GM12878 (cell line): ENCODE measurements at regions not wholly inside any gene's neighbourhood (a gene's known extent, or its start where the extent isn't known, plus 50 kb on each side); places are given as distances from the start of the nearest gene placed in this dataset.

Experiments used
- ATAC-seq: fragments of 200-7000 bp; cut with Tn5 transposase; 3 replicates; pipeline ENCODE4 v1.9.1; 2020; ENCODE audit warnings: mild to moderate bottlenecking, moderate library complexity
- BruUV-seq: library from RNA; stranded (reverse); fragments of 400-500 nt; replicated peaks from 2 replicates; lab custom pipeline; 2021; lab: Mats Ljungman, UMichigan
- CTCF ChIA-PET: fragments of 300-600 bp; sonication (Branson Sonifier 250); formaldehyde crosslinking; extraction: SDS; loops from one replicate; lab custom pipeline; 2021; ENCODE audit warnings: inconsistent platforms; lab: Yijun Ruan, JAX
- POLR2A ChIA-PET: fragments of 350-600 bp; formaldehyde crosslinking; extraction: SDS; loops from one replicate; lab custom pipeline; 2021; ENCODE audit warnings: inconsistent platforms; lab: Charles Lee
- RAD21 ChIA-PET: fragments of 300-600 bp; sonication (Branson Sonifier 250); formaldehyde crosslinking; loops from one replicate; lab custom pipeline; 2023; ENCODE audit warnings: antibody characterized with exemption; ENCODE audit not compliant: unreplicated experiment; lab: Charles Lee
- SMC1A ChIA-PET: fragments of 300-600 bp; sonication (Branson Sonifier 250); formaldehyde crosslinking; loops from one replicate; lab custom pipeline; 2023; ENCODE audit not compliant: unreplicated experiment, uncharacterized antibody; lab: Charles Lee
- DNase-seq: peaks from one replicate; pipeline ENCODE4 v3.0.0-alpha.2; 2011; ENCODE audit warnings: low read depth, low spot score
- FAIRE-seq: peaks from 3 replicates; lab custom pipeline; 2011; peaks lifted over from hg19 to GRCh38; lab: Jason Lieb, UNC
- H2AFZ ChIP-seq: 2 replicates; pipeline ENCODE4 v1.6.0; 2011; ENCODE audit warnings: low read depth, low read length, control low read depth; ENCODE audit not compliant: control insufficient read depth
- H3K27ac ChIP-seq: 2 replicates; pipeline ENCODE4 v1.5.1; 2011; ENCODE audit warnings: control low read depth; ENCODE audit not compliant: control insufficient read depth, insufficient read depth
- H3K27me3 ChIP-seq, 2 experiments: replicated peaks in 1 of 2; 2 replicates each; pipeline versions ENCODE4 v1.6.0 to v1.6.1; 2011; ENCODE audit warnings: low read length in 1 of 2; ENCODE audit not compliant: control insufficient read depth in 2 of 2, insufficient read depth in 2 of 2
- H3K36me3 ChIP-seq, 2 experiments: 2 replicates each; pipeline ENCODE4 v1.5.1; 2011; ENCODE audit warnings: low read length in 1 of 2; ENCODE audit not compliant: control insufficient read depth in 2 of 2, insufficient read depth in 2 of 2
- H3K4me1 ChIP-seq: 2 replicates; pipeline ENCODE4 v1.6.1; 2011; ENCODE audit warnings: mild to moderate bottlenecking, low read length, moderate library complexity, mixed read lengths; ENCODE audit not compliant: control insufficient read depth, insufficient read depth
- H3K4me2 ChIP-seq: 2 replicates; pipeline ENCODE4 v1.6.0; 2011; ENCODE audit warnings: control low read depth; ENCODE audit not compliant: control insufficient read depth, insufficient read depth
- H3K4me3 ChIP-seq: fragments of 200-600 bp; sonication (generic); 2 replicates; pipeline ENCODE4 v1.5.1; 2016
- H3K79me2 ChIP-seq: 2 replicates; pipeline ENCODE4 v1.6.0; 2011; ENCODE audit warnings: low read length; ENCODE audit not compliant: control insufficient read depth, insufficient read depth
- H3K9ac ChIP-seq: 2 replicates; pipeline ENCODE4 v1.8.0; 2011; ENCODE audit warnings: low read length, control low read depth, mixed read lengths; ENCODE audit not compliant: control insufficient read depth, insufficient read depth
- H3K9me3 ChIP-seq: replicated peaks from 3 replicates; pipeline ENCODE4 v1.5.1; 2011; ENCODE audit warnings: mild to moderate bottlenecking, low read length; ENCODE audit not compliant: control insufficient read depth, insufficient read depth
- H4K20me1 ChIP-seq: 2 replicates; pipeline ENCODE4 v1.6.0; 2011; ENCODE audit not compliant: control insufficient read depth, insufficient read depth
- BHLHE40 ChIP-seq, 2 experiments: fragments of 450-650 bp in 1 of 2; IDR thresholded peaks; 2 replicates each; pipeline ENCODE4 v1.6.1; 2011 to 2017; ENCODE audit warnings: low read depth in 2 of 2, borderline replicate concordance in 1 of 2, improper control_type of control experiment in 1 of 2, low read length in 1 of 2, mild to moderate bottlenecking in 1 of 2
- CBX3 ChIP-seq: fragments of 200-600 bp; sonication (generic); IDR thresholded peaks from 2 replicates; pipeline ENCODE4 v1.6.1; 2016; ENCODE audit warnings: low read depth, borderline replicate concordance
- CREM ChIP-seq: IDR thresholded peaks from 2 replicates; pipeline ENCODE4 v1.6.1; 2014; ENCODE audit warnings: antibody characterized with exemption, low read depth
- KLF5 ChIP-seq: fragments of 450-650 bp; IDR thresholded peaks from 2 replicates; pipeline ENCODE4 v1.6.1; 2014; ENCODE audit warnings: mild to moderate bottlenecking; ENCODE audit not compliant: partially characterized antibody
- LARP7 ChIP-seq: fragments of 450-650 bp; IDR thresholded peaks from 2 replicates; pipeline ENCODE4 v1.6.1; 2017; ENCODE audit warnings: mild to moderate bottlenecking
- PAX5 ChIP-seq: IDR thresholded peaks from 2 replicates; pipeline ENCODE4 v1.6.1; 2011; ENCODE audit warnings: low read depth, low read length, borderline replicate concordance
- SIN3A ChIP-seq: IDR thresholded peaks from 2 replicates; pipeline ENCODE4 v1.6.1; 2012; ENCODE audit warnings: low read depth, low read length, improper control_type of control experiment
- YY1 ChIP-seq: IDR thresholded peaks from 2 replicates; pipeline ENCODE4 v1.6.1; 2011; ENCODE audit warnings: low read depth, mild to moderate bottlenecking, low read length
- WGBS: methylation state at CpG from one replicate; pipeline ENCODE4 v1.1.6; 2016; ENCODE audit warnings: low lambda C conversion rate; ENCODE audit not compliant: insufficient replicate concordance, insufficient coverage; ENCODE audit errors: missing lambda C conversion rate; 5-methylcytosine and 5-hydroxymethylcytosine counted together
- in situ Hi-C: fragments of 300-500 bp; cut with MboI; formaldehyde crosslinking; loops from 9 replicates; pipeline ENCODE4 v1.14.3; 2018; ENCODE audit warnings: mixed read lengths
- intact Hi-C: fragments of 100-400 bp; cut with micrococcal nuclease; formaldehyde crosslinking; loops from one replicate; pipeline ENCODE4 v1.14.2; 2022; ENCODE audit not compliant: unreplicated experiment
- TF ChIP-seq, protein P1 (sequence below): fragments of 450-650 bp; IDR thresholded peaks from 2 replicates; pipeline ENCODE4 v1.6.1; 2018; ENCODE audit warnings: mild to moderate bottlenecking, low read depth, moderate library complexity; ENCODE audit not compliant: partially characterized antibody

DNA sequence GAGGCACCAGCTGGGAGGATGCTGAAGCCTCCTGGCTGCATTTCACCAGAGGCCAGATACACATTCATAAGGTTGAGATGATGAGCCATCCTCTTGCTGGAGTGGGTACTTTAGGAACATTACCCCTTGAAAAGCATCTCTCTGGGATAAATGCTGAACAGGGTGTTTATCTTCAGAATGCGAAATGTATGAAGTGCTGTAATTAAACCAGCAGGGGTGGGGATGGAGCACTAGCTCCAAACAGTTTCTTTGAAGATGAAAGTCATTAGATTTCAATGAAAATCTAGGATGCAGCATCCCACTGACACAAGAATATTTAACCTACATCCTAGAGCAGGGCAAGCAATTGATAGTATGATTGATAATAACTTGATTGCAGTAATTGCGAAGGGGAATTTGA is 158.1 kb downstream of the CYLD start:
- POLR2A ChIA-PET = no interaction called here
- CTCF ChIA-PET = interaction anchor here (1.2 kb wide), 1 partner anchor 16 kb away, joined by 3 read pairs; no protein-coding TSS in a partner anchor
- Histone ChIP-seq H3K27ac (no peak overlapping the region), H3K9ac (no peak overlapping the region), H3K4me2 (no peak overlapping the region), H3K79me2 (no peaks in the 10 kb centered on the region), H3K36me3 (no peaks in the 10 kb centered on the region), H3K27me3 (no peaks in the 10 kb centered on the region; a peak in 1 of 4 replicates), H3K4me1 (no peaks in the 10 kb centered on the region), H4K20me1 (no peaks in the 10 kb centered on the region), H2AFZ (no peak overlapping the region), H3K9me3 (no peaks in the 10 kb centered on the region), H3K4me3 (no peak overlapping the region)
- SMC1A ChIA-PET = no interaction called here
- no peak for FAIRE-seq
- intact Hi-C loops (no loop called here), in situ Hi-C loops (no loop called here)
- DNase-seq = no peak
- TF ChIP-seq YY1 (no peak), SIN3A (no peak), BHLHE40 (IDR thresholded peaks at IDR 0.05; ENCODE audit: borderline replicate concordance in 1 of 2, low read depth in 2 of 2, low read length in 1 of 2) (no peak), CREM (no peak), CBX3 (no peak), PAX5 (no peak), LARP7 (no peak), KLF5 (no peak)
- TF ChIP-seq, protein P1, sequence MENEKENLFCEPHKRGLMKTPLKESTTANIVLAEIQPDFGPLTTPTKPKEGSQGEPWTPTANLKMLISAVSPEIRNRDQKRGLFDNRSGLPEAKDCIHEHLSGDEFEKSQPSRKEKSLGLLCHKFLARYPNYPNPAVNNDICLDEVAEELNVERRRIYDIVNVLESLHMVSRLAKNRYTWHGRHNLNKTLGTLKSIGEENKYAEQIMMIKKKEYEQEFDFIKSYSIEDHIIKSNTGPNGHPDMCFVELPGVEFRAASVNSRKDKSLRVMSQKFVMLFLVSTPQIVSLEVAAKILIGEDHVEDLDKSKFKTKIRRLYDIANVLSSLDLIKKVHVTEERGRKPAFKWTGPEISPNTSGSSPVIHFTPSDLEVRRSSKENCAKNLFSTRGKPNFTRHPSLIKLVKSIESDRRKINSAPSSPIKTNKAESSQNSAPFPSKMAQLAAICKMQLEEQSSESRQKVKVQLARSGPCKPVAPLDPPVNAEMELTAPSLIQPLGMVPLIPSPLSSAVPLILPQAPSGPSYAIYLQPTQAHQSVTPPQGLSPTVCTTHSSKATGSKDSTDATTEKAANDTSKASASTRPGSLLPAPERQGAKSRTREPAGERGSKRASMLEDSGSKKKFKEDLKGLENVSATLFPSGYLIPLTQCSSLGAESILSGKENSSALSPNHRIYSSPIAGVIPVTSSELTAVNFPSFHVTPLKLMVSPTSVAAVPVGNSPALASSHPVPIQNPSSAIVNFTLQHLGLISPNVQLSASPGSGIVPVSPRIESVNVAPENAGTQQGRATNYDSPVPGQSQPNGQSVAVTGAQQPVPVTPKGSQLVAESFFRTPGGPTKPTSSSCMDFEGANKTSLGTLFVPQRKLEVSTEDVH = no peak
- RAD21 ChIA-PET = no interaction called here
- BruUV-seq = no TSS peak
- whole genome bisulfite sequencing = 24% methylated on average over 2 of the region's 2 CpGs
- ATAC-seq = no peak
